ENCODE measurements at regions not wholly inside any gene's neighbourhood (a gene's known extent, or its start where the extent isn't known, plus 50 kb on each side); places are given as distances from the start of the nearest gene placed in this dataset.

DNA sequence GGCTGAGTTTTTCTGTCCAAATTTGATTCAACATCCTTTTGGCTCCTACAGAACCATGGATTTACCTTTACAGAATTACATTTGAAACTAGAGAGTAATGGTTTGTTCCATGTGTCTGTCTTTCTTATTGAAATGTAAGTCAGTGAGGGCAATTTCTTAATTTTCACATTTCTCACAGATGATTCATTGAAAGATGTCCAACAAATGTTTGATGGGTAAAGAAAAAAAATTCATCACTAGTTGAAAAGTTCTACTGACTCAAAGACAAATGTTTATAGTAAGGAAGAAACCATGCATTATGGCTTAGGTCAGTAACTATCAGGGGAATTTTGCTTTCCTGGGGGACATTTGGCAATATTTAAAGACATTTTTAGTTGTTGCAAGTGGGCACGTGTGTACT is 131.6 kb upstream of the TRPM3 start:
- Histone ChIP-seq H3K27me3 (ENCODE audit: low read depth, low read length) (0 out of 2 replicates have a peak, but pooled peaks cover 4% of the 10 kb centered on the region), H3K9ac (ENCODE audit: low read length) (no peak overlapping the region), H4K20me1 (ENCODE audit: insufficient read depth, low read length) (no peaks in the 10 kb centered on the region), H3K4me3 (ENCODE audit: low read length) (no peak overlapping the region), H3K4me1 (ENCODE audit: low read length) (no peaks in the 10 kb centered on the region), H3K36me3 (replicated peaks; ENCODE audit: low read depth, low read length) (no peaks in the 10 kb centered on the region), H3K79me2 (ENCODE audit: low read length) (no peaks in the 10 kb centered on the region), H3K9me3 (ENCODE audit: insufficient read depth, low read length) (no peaks in the 10 kb centered on the region), H3K27ac (ENCODE audit: low read length) (no peak overlapping the region), H2AFZ (ENCODE audit: low read depth, low read length) (no peak overlapping the region), H3K4me2 (ENCODE audit: low read length) (no peak overlapping the region)
- no peak for TF ChIP-seq EZH2phosphoT487 (IDR thresholded peaks at IDR 0.05; ENCODE audit: low read depth)
- TF ChIP-seq, protein P1, sequence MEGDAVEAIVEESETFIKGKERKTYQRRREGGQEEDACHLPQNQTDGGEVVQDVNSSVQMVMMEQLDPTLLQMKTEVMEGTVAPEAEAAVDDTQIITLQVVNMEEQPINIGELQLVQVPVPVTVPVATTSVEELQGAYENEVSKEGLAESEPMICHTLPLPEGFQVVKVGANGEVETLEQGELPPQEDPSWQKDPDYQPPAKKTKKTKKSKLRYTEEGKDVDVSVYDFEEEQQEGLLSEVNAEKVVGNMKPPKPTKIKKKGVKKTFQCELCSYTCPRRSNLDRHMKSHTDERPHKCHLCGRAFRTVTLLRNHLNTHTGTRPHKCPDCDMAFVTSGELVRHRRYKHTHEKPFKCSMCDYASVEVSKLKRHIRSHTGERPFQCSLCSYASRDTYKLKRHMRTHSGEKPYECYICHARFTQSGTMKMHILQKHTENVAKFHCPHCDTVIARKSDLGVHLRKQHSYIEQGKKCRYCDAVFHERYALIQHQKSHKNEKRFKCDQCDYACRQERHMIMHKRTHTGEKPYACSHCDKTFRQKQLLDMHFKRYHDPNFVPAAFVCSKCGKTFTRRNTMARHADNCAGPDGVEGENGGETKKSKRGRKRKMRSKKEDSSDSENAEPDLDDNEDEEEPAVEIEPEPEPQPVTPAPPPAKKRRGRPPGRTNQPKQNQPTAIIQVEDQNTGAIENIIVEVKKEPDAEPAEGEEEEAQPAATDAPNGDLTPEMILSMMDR (IDR thresholded peaks at IDR 0.05; ENCODE audit: low read depth, low read length) = no peak

DNA sequence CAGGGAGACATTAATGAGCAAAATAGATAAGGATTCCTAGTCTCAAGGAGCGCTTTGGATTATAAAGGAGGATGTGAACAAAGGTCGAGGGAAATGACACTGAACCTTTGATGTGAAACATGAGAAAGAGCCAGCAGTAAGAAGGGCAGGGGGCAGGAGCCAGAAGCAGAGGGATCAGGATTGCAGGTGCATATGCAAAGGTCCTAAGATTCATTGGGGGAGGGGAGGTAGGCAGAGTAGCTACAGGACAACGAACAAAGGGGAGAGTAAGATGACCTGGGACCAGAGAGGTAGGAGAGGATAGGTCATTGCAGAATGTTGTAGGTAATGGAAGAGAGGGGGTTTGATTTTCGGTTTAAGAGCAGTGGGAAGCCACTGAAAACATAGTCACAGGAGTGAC is 129.2 kb upstream of the TRPM3 start:
- Histone ChIP-seq H3K79me2 (ENCODE audit: low read length) (no peaks in the 10 kb centered on the region), H3K27ac (ENCODE audit: low read length) (no peak overlapping the region), H4K20me1 (ENCODE audit: insufficient read depth, low read length) (no peaks in the 10 kb centered on the region), H2AFZ (ENCODE audit: low read depth, low read length) (no peak overlapping the region), H3K4me2 (ENCODE audit: low read length) (no peak overlapping the region), H3K4me1 (ENCODE audit: low read length) (no peaks in the 10 kb centered on the region), H3K36me3 (replicated peaks; ENCODE audit: low read depth, low read length) (no peaks in the 10 kb centered on the region), H3K27me3 (ENCODE audit: low read depth, low read length) (0 out of 2 replicates have a peak, but pooled peaks cover 4% of the 10 kb centered on the region), H3K9ac (ENCODE audit: low read length) (no peak overlapping the region), H3K4me3 (ENCODE audit: low read length) (no peak overlapping the region), H3K9me3 (ENCODE audit: insufficient read depth, low read length) (no peaks in the 10 kb centered on the region)
- TF ChIP-seq, protein P1 (IDR thresholded peaks at IDR 0.05; ENCODE audit: low read depth, low read length) = no peak
- no peak for TF ChIP-seq EZH2phosphoT487 (IDR thresholded peaks at IDR 0.05; ENCODE audit: low read depth)

- no peak overlapping the region for H2AFZ ChIP-seq (ENCODE audit: low read depth, low read length)
- TF ChIP-seq, protein P1 (IDR thresholded peaks at IDR 0.05; ENCODE audit: low read depth, low read length) = peak; percentile 82
- TF ChIP-seq EZH2phosphoT487 (IDR thresholded peaks at IDR 0.05; ENCODE audit: low read depth) = no peak
- H4K20me1 ChIP-seq (ENCODE audit: insufficient read depth, low read length) = no peaks in the 10 kb centered on the region
- H3K79me2 ChIP-seq (ENCODE audit: low read length) = no peaks in the 10 kb centered on the region
- H3K4me1 ChIP-seq (ENCODE audit: low read length) = no peaks in the 10 kb centered on the region
- peak overlapping the region; percentile 25 for H3K4me2 ChIP-seq (ENCODE audit: low read length)
- H3K4me3 ChIP-seq (ENCODE audit: low read length) = no peak overlapping the region
- no peaks in the 10 kb centered on the region for H3K36me3 ChIP-seq (replicated peaks; ENCODE audit: low read depth, low read length)
- H3K27me3 ChIP-seq (ENCODE audit: low read depth, low read length) = 0 out of 2 replicates have a peak, but pooled peaks cover 4% of the 10 kb centered on the region
- no peak overlapping the region for H3K27ac ChIP-seq (ENCODE audit: low read length)
- H3K9me3 ChIP-seq (ENCODE audit: insufficient read depth, low read length) = no peaks in the 10 kb centered on the region
- H3K9ac ChIP-seq (ENCODE audit: low read length) = no peak overlapping the region
Measured at GRCh38 chr9:71249729-71250317, 128.4 kb upstream of the TRPM3 start.

- Histone ChIP-seq H3K4me2 (ENCODE audit: low read length) (no peak overlapping the region), H3K4me3 (ENCODE audit: low read length) (no peak overlapping the region), H4K20me1 (ENCODE audit: insufficient read depth, low read length) (no peaks in the 10 kb centered on the region), H3K36me3 (replicated peaks; ENCODE audit: low read depth, low read length) (no peaks in the 10 kb centered on the region), H3K27ac (ENCODE audit: low read length) (no peak overlapping the region), H2AFZ (ENCODE audit: low read depth, low read length) (no peak overlapping the region), H3K9ac (ENCODE audit: low read length) (no peak overlapping the region), H3K79me2 (ENCODE audit: low read length) (no peaks in the 10 kb centered on the region), H3K9me3 (ENCODE audit: insufficient read depth, low read length) (no peaks in the 10 kb centered on the region), H3K27me3 (ENCODE audit: low read depth, low read length) (0 out of 2 replicates have a peak, but pooled peaks cover 4% of the 10 kb centered on the region), H3K4me1 (ENCODE audit: low read length) (no peaks in the 10 kb centered on the region)
- TF ChIP-seq, protein P1 (IDR thresholded peaks at IDR 0.05; ENCODE audit: low read depth, low read length) = no peak
- no peak for TF ChIP-seq EZH2phosphoT487 (IDR thresholded peaks at IDR 0.05; ENCODE audit: low read depth)
Measured at GRCh38 chr9:71245651-71246050, 124.2 kb upstream of the TRPM3 start.

Data from OCI-LY3 (cell line).